ENCODE measurements at regions not wholly inside any gene's neighbourhood (a gene's known extent, or its start where the extent isn't known, plus 50 kb on each side); places are given as distances from the start of the nearest gene placed in this dataset.

GRCh38 chr6:11437824-11438459 is 99.6 kb upstream of the TMEM170B start:
- Mint-ChIP-seq H3K36me3 (ENCODE audit: low read depth) (no peaks in the 10 kb centered on the region), H3K27me3 (ENCODE audit: low read depth) (no peaks in the 10 kb centered on the region), H3K27ac (ENCODE audit: unreplicated experiment) (peak overlapping the region; percentile 19), H3K9me3 (ENCODE audit: low read depth) (no peaks in the 10 kb centered on the region), H3K4me3 (ENCODE audit: unreplicated experiment) (no peak overlapping the region), H3K4me1 (ENCODE audit: low read depth) (peaks cover 38% of the 10 kb centered on the region)
- DNase-seq (ENCODE audit: low spot score) = no peak
- TF ChIP-seq, protein P1, sequence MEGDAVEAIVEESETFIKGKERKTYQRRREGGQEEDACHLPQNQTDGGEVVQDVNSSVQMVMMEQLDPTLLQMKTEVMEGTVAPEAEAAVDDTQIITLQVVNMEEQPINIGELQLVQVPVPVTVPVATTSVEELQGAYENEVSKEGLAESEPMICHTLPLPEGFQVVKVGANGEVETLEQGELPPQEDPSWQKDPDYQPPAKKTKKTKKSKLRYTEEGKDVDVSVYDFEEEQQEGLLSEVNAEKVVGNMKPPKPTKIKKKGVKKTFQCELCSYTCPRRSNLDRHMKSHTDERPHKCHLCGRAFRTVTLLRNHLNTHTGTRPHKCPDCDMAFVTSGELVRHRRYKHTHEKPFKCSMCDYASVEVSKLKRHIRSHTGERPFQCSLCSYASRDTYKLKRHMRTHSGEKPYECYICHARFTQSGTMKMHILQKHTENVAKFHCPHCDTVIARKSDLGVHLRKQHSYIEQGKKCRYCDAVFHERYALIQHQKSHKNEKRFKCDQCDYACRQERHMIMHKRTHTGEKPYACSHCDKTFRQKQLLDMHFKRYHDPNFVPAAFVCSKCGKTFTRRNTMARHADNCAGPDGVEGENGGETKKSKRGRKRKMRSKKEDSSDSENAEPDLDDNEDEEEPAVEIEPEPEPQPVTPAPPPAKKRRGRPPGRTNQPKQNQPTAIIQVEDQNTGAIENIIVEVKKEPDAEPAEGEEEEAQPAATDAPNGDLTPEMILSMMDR (IDR thresholded peaks at IDR 0.05) = no peak

- TF ChIP-seq, protein P1 (IDR thresholded peaks at IDR 0.05) = no peak
- Mint-ChIP-seq H3K36me3 (ENCODE audit: low read depth) (no peaks in the 10 kb centered on the region), H3K4me3 (ENCODE audit: unreplicated experiment) (no peak overlapping the region), H3K27ac (ENCODE audit: unreplicated experiment) (no peak overlapping the region), H3K27me3 (ENCODE audit: low read depth) (no peaks in the 10 kb centered on the region), H3K4me1 (ENCODE audit: low read depth) (peaks cover 51% of the 10 kb centered on the region), H3K9me3 (ENCODE audit: low read depth) (no peaks in the 10 kb centered on the region)
- no peak for DNase-seq (ENCODE audit: low spot score)
These were observed 100.9 kb upstream of the TMEM170B start for GRCh38 chr6:11436508-11437096.

DNA sequence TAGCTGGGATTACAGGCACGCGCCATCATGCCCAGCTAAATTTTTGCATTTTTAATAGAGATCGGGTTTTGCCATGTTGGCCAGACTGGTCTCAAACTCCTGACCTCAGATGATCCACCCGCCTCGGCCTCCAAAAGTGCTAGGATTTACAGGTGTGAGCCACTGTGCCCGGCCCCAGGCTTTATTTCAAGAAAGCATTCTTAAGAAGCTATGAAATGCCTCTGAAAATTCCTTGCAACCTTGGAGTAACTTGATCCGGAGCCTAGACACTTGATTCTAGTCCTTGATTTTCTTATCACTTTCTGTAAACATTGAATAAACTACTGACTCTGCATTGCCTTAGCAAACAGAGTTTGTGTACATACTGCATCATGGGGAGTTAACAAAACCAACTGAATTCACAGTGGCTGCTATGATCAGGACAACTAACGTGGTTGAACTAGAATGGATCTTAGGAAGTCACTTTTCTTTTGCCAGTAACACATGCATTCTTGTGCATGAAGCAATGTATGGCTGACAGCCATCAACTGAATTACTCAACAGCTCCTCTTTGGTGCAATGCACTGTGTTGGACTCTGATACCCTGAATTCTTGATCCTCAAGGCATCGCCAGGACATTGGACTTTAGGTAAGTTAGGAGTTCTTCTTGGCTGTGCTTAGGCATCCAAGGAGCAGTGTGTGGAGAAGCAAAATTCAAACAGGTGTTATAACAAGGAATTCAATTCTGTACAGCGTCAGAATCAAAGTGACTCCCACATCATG is 102.8 kb upstream of the TMEM170B start:
- peak overlapping the region; percentile 61 for H3K27ac Mint-ChIP-seq (ENCODE audit: unreplicated experiment)
- H3K36me3 Mint-ChIP-seq (ENCODE audit: low read depth) = no peaks in the 10 kb centered on the region
- no peak for DNase-seq (ENCODE audit: low spot score)
- no peaks in the 10 kb centered on the region for H3K27me3 Mint-ChIP-seq (ENCODE audit: low read depth)
- no peak overlapping the region for H3K4me3 Mint-ChIP-seq (ENCODE audit: unreplicated experiment)
- no peaks in the 10 kb centered on the region for H3K9me3 Mint-ChIP-seq (ENCODE audit: low read depth)
- H3K4me1 Mint-ChIP-seq (ENCODE audit: low read depth) = peaks cover 59% of the 10 kb centered on the region
- TF ChIP-seq, protein P1 (IDR thresholded peaks at IDR 0.05) = no peak

- TF ChIP-seq, protein P1 (IDR thresholded peaks at IDR 0.05) = no peak
- Mint-ChIP-seq H3K27ac (ENCODE audit: unreplicated experiment) (peak overlapping the region; percentile 61), H3K27me3 (ENCODE audit: low read depth) (no peaks in the 10 kb centered on the region), H3K4me3 (ENCODE audit: unreplicated experiment) (no peak overlapping the region), H3K9me3 (ENCODE audit: low read depth) (no peaks in the 10 kb centered on the region), H3K36me3 (ENCODE audit: low read depth) (no peaks in the 10 kb centered on the region), H3K4me1 (ENCODE audit: low read depth) (peaks cover 68% of the 10 kb centered on the region)
- DNase-seq (ENCODE audit: low spot score) = no peak
These were observed 103.7 kb upstream of the TMEM170B start for GRCh38 chr6:11433860-11434259.

- TF ChIP-seq, protein P1 (IDR thresholded peaks at IDR 0.05) = no peak
- Mint-ChIP-seq H3K4me3 (ENCODE audit: unreplicated experiment) (no peak overlapping the region), H3K36me3 (ENCODE audit: low read depth) (no peaks in the 10 kb centered on the region), H3K27me3 (ENCODE audit: low read depth) (no peaks in the 10 kb centered on the region), H3K4me1 (ENCODE audit: low read depth) (peaks cover 73% of the 10 kb centered on the region), H3K9me3 (ENCODE audit: low read depth) (no peaks in the 10 kb centered on the region), H3K27ac (ENCODE audit: unreplicated experiment) (peak overlapping the region; percentile 94)
- DNase-seq (ENCODE audit: low spot score) = no peak
These were observed 104.7 kb upstream of the TMEM170B start for GRCh38 chr6:11432713-11433450.

All from chondrocyte (in vitro differentiated cells).